HEK293 (cell line): ENCODE measurements at regions not wholly inside any gene's neighbourhood (a gene's known extent, or its start where the extent isn't known, plus 50 kb on each side); places are given as distances from the start of the nearest gene placed in this dataset.

ENCODE experiments used
- BCL11A ChIP-seq: fragments of 450-650 bp; formaldehyde crosslinking; IDR thresholded peaks from 2 replicates; pipeline ENCODE4 v1.5.1; 2016; ENCODE audit warnings: low read depth, missing biosample characterization, missing genetic modification characterization
- REPIN1 ChIP-seq: fragments of 450-650 bp; formaldehyde crosslinking; IDR thresholded peaks from 2 replicates; pipeline ENCODE4 v1.5.1; 2017; ENCODE audit warnings: missing biosample characterization, missing genetic modification characterization, low read depth
- YY1 ChIP-seq: fragments of 450-650 bp; formaldehyde crosslinking; IDR thresholded peaks from 2 replicates; pipeline ENCODE4 v1.5.1; 2018; ENCODE audit warnings: missing biosample characterization, missing genetic modification characterization
- ZFHX2 ChIP-seq: fragments of 450-650 bp; formaldehyde crosslinking; conservative IDR thresholded peaks from 2 replicates; pipeline ENCODE4 v1.5.1; 2016; ENCODE audit warnings: missing biosample characterization, missing genetic modification characterization
- ZNF521 ChIP-seq: fragments of 450-650 bp; formaldehyde crosslinking; IDR thresholded peaks from 2 replicates; pipeline ENCODE4 v1.5.1; 2017; ENCODE audit warnings: missing biosample characterization, mild to moderate bottlenecking, missing genetic modification characterization
- ZNF610 ChIP-seq: fragments of 450-650 bp; formaldehyde crosslinking; IDR thresholded peaks from 2 replicates; pipeline ENCODE4 v1.5.1; 2016; ENCODE audit warnings: missing biosample characterization, missing genetic modification characterization, borderline replicate concordance
- ZNF660 ChIP-seq: fragments of 450-650 bp; IDR thresholded peaks from 2 replicates; pipeline ENCODE4 v1.5.1; 2018; ENCODE audit warnings: missing biosample characterization, mild to moderate bottlenecking, missing genetic modification characterization
- ZNF677 ChIP-seq: fragments of 450-650 bp; IDR thresholded peaks from 2 replicates; pipeline ENCODE4 v1.5.0; 2018; ENCODE audit warnings: missing biosample characterization, mild to moderate bottlenecking, missing genetic modification characterization, moderate library complexity
- TF ChIP-seq, protein P1 (sequence below): fragments of 450-650 bp; formaldehyde crosslinking; IDR thresholded peaks from 2 replicates; pipeline ENCODE4; 2016; ENCODE audit warnings: missing biosample characterization, missing genetic modification characterization
- TF ChIP-seq, protein P2 (sequence below): fragments of 450-650 bp; formaldehyde crosslinking; IDR thresholded peaks from 2 replicates; pipeline ENCODE4 v1.5.1; 2016; ENCODE audit warnings: missing biosample characterization, missing genetic modification characterization
- TF ChIP-seq, protein P3 (sequence below): fragments of 450-650 bp; formaldehyde crosslinking; IDR thresholded peaks from 2 replicates; pipeline ENCODE4 v1.5.1; 2016; ENCODE audit warnings: missing biosample characterization, missing genetic modification characterization
- TF ChIP-seq, protein P4 (sequence below): fragments of 450-650 bp; formaldehyde crosslinking; IDR thresholded peaks from 2 replicates; pipeline ENCODE4 v1.5.1; 2016; ENCODE audit warnings: missing biosample characterization, missing genetic modification characterization

DNA sequence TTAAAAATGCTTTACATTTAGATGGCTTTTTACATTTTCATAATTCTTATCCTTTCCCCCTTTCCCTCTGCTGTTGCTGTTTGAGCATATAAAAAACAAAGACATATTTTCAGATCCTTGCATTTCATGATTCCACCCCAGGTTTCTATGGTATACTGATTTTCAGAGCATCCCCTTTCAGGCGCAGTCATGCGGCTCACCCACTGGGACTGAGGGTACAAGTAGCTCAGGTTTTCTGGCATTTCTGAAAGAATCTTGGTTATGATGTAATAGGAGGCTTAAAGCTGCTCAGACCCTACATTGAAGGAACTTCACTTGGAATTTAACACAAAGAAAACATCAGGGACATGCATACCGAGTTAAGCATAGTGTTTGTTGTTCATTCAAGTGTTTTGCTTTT, 310.8 kb downstream of the ETAA1 start:
- TF ChIP-seq ZNF521 (tag by site-specific recombination) (no peak), ZNF677 (tag by site-specific recombination) (no peak), YY1 (tag by site-specific recombination) (no peak), BCL11A (no peak), ZNF660 (tag by site-specific recombination) (no peak), ZFHX2 (tag by site-specific recombination) (no peak), REPIN1 (tag by site-specific recombination) (no peak), ZNF610 (tag by site-specific recombination) (no peak)
- TF ChIP-seq, protein P1, sequence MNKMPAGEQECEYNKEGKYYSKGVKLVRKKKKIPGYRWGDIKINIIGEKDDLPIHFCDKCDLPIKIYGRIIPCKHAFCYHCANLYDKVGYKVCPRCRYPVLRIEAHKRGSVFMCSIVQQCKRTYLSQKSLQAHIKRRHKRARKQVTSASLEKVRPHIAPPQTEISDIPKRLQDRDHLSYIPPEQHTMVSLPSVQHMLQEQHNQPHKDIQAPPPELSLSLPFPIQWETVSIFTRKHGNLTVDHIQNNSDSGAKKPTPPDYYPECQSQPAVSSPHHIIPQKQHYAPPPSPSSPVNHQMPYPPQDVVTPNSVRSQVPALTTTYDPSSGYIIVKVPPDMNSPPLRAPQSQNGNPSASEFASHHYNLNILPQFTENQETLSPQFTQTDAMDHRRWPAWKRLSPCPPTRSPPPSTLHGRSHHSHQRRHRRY (tag by site-specific recombination), result no peak
- TF ChIP-seq, protein P2, sequence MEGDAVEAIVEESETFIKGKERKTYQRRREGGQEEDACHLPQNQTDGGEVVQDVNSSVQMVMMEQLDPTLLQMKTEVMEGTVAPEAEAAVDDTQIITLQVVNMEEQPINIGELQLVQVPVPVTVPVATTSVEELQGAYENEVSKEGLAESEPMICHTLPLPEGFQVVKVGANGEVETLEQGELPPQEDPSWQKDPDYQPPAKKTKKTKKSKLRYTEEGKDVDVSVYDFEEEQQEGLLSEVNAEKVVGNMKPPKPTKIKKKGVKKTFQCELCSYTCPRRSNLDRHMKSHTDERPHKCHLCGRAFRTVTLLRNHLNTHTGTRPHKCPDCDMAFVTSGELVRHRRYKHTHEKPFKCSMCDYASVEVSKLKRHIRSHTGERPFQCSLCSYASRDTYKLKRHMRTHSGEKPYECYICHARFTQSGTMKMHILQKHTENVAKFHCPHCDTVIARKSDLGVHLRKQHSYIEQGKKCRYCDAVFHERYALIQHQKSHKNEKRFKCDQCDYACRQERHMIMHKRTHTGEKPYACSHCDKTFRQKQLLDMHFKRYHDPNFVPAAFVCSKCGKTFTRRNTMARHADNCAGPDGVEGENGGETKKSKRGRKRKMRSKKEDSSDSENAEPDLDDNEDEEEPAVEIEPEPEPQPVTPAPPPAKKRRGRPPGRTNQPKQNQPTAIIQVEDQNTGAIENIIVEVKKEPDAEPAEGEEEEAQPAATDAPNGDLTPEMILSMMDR, result no peak
- TF ChIP-seq, protein P3, sequence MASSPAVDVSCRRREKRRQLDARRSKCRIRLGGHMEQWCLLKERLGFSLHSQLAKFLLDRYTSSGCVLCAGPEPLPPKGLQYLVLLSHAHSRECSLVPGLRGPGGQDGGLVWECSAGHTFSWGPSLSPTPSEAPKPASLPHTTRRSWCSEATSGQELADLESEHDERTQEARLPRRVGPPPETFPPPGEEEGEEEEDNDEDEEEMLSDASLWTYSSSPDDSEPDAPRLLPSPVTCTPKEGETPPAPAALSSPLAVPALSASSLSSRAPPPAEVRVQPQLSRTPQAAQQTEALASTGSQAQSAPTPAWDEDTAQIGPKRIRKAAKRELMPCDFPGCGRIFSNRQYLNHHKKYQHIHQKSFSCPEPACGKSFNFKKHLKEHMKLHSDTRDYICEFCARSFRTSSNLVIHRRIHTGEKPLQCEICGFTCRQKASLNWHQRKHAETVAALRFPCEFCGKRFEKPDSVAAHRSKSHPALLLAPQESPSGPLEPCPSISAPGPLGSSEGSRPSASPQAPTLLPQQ, result no peak
- TF ChIP-seq, protein P4, sequence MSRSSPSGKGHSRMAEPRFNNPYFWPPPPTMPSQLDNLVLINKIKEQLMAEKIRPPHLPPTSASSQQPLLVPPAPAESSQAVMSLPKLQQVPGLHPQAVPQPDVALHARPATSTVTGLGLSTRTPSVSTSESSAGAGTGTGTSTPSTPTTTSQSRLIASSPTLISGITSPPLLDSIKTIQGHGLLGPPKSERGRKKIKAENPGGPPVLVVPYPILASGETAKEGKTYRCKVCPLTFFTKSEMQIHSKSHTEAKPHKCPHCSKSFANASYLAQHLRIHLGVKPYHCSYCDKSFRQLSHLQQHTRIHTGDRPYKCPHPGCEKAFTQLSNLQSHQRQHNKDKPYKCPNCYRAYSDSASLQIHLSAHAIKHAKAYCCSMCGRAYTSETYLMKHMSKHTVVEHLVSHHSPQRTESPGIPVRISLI (tag by site-specific recombination), result no peak
